Inflammatory macrophage treated with lipopolysaccharide for 4 hours (primary cell): ENCODE measurements at regions not wholly inside any gene's neighbourhood (a gene's known extent, or its start where the extent isn't known, plus 50 kb on each side); places are given as distances from the start of the nearest gene placed in this dataset.
"Not testable (repeated sequence)": the region's sequence is repeated elsewhere in the genome, so short reads cannot be mapped to it uniquely, and the experiment has no call there.

Experiments used
- DNase-seq: peaks from one replicate; pipeline ENCODE4 v3.0.0-alpha.2; 2020

- no peak for DNase-seq
Observed at GRCh38 chr14:44609876-44610510, 102.9 kb upstream of the FSCB start.

GRCh38 chr14:44609201-44609600 is 102.1 kb upstream of the FSCB start:
- DNase-seq, result no peak

- DNase-seq, result no peak
Observed at GRCh38 chr14:44607701-44608100, 100.6 kb upstream of the FSCB start.

- no peak for DNase-seq
Observed at GRCh38 chr14:44606576-44606975, 99.5 kb upstream of the FSCB start.

- not testable (repeated sequence) for DNase-seq
Observed at GRCh38 chr14:44601266-44601665, 94.2 kb upstream of the FSCB start.

GRCh38 chr14:44589180-44589579 is 82.1 kb upstream of the FSCB start:
- DNase-seq, result no peak

GRCh38 chr14:44586910-44587309 is 79.8 kb upstream of the FSCB start:
- no peak for DNase-seq

GRCh38 chr14:44576356-44576755 is 69.3 kb upstream of the FSCB start:
- DNase-seq, result no peak

GRCh38 chr14:44567997-44568396 is 60.9 kb upstream of the FSCB start:
- no peak for DNase-seq

GRCh38 chr14:44565968-44566367 is 58.9 kb upstream of the FSCB start:
- no peak for DNase-seq

GRCh38 chr14:44564908-44565307 is 57.8 kb upstream of the FSCB start:
- DNase-seq, result no peak
